Effector CD8-positive, alpha-beta T cell (primary cell): ENCODE measurements at regions not wholly inside any gene's neighbourhood (a gene's known extent, or its start where the extent isn't known, plus 50 kb on each side); places are given as distances from the start of the nearest gene placed in this dataset.
"Not testable (repeated sequence)": the region's sequence is repeated elsewhere in the genome, so short reads cannot be mapped to it uniquely, and the experiment has no call there.

Source experiments
- DNase-seq: peaks from one replicate; lab custom pipeline; 2025; lab: John Stamatoyannopoulos, UW

GRCh38 chr16:17747081-17747756, 276.5 kb upstream of the XYLT1 start:
- DNase-seq: no peak

DNA sequence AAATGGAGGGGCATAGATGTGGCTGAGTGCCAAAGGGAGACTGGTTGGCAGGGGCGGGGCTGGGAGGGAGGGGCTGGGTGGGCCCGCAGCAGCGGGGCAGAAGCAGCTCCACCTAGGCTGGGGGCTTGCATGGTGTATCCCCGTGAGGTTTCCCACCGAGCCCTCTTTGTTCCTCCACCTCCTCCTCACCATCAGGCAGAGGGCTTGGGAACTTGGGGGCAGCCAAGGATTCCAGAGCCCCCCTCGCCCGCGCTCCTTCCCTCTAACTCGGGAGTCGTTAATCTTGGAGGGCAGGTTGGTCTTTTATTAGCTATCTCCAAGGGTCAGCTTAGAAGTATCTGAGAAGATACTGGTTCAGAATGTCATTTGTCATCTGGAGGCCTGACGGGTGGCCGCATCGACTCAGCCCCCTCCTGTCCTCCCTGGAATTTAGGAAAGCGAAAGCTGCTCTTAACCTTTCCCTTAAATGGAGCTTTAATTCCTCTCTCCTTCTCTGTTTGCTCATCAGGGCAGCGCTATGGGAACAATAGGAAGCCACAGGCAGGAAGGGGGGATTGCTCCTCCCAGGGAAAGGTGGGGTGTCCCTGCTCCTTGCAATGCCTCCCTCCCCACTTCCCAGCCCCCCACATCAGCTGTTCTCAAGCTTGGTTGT, 274.3 kb upstream of the XYLT1 start:
- DNase-seq: no peak

DNA sequence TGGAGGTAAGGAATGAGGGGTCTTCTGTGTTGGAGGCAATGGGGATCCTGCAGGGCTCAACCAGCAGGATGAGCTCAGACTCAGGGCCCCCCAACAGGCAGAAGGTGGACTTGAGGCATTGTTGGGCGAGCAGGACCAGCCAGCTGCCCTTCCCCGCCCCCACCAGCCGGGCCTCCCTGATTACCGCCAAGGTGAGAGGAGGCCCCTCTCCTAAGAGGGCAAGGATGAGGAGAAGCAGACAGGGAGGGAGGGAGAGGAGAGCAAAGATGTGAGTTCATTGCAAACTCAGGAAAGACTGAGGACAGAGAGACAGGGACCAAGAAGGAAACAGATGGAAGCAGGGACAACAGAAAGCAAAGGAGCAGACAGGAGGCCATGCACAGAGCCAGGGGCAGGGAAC, 272.8 kb upstream of the XYLT1 start:
- DNase-seq: no peak

DNA sequence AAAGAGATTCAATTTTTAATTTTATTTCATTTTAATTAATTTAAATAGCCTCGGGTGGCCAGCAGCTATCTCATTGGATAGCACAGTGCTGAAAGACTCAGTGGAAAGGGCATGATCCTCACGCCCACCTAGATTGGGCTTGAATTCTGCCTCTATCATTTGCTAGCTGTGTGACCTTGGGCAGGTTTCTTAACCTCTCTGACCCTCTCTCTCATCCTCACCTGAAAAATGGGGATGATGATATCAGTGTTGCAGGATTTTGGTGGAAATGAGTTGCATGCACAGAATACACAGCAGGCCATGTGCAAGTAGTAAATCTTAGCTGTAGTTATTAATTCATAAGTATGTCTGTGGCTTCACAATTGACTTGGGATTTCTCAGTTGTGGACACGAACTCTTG, 272.4 kb upstream of the XYLT1 start:
- DNase-seq: no peak

DNA sequence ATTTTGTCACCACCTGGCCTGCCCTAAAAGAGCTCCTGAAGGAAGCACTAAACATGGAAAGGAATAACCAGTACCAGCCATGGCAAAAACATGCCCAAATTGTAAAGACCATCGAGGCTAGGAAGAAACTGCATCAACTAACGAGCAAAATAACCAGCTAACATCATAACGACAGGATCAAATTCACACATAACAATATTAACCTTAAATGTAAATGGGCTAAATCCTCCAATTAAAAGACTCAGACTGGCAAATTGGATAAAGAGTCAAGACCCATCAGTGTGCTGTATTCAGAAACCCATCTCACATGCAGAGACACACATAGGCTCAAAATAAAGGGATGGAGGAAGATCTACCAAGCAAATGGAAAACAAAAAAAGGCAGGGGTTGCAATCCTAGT, 264.3 kb upstream of the XYLT1 start:
- DNase-seq: not testable (repeated sequence)

- no peak for DNase-seq
Measured at GRCh38 chr16:17729820-17730219, 259.1 kb upstream of the XYLT1 start.

GRCh38 chr16:17728196-17728595, 257.4 kb upstream of the XYLT1 start:
- DNase-seq: no peak

- DNase-seq: no peak
Measured at GRCh38 chr16:17724242-17724898, 253.6 kb upstream of the XYLT1 start.

DNA sequence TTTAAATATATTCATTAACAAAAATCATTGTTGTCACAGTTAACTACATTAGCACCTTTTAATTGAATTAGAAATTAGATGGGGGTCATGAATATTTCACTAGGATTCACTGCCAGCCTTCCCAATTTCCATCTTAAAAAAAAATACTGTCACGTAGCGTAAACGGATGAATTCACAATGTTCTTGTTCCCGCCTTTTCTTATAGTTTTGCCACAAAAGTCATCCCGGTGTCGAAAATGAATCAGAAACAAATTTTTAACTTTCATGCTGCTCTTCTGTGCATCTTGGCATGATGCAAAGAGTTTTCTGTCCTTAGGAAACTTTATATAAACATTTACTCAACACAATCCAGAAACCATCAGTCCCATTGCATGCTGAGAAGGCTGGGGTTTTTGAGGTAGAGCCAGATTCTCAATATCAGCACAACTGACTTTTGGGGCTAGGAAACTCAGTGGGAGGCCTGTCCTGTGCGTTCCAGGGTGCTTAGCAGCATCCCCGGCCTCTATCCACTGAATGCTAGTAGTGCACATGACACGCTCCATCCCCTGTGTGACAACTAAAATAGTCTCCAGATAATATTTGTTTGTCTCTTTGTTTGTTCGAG, 252.9 kb upstream of the XYLT1 start:
- no peak for DNase-seq

GRCh38 chr16:17718495-17718894, 247.7 kb upstream of the XYLT1 start:
- DNase-seq: no peak

GRCh38 chr16:17705847-17706246, 235.1 kb upstream of the XYLT1 start:
- DNase-seq: no peak

DNA sequence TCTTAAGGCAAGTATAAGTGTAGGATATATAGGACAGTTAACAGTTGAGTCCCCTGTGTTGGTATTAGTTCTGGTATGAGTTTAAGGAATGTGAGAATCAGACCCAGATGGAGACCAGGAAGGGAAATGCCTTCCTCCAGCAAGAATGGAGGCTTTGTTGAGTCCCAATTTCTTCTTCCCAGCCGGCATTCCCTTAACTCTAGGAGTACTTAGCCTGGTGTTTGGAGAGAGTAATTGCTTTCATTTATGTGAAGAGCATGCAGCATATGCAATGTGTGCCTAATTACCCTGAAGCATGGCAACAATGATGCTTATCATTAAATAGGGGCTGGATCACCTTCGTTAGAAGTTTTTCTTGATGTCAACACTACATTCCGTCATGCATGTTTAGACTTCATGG, 225.9 kb upstream of the XYLT1 start:
- DNase-seq: no peak

- DNase-seq: no peak
Measured at GRCh38 chr16:17692484-17692883, 221.7 kb upstream of the XYLT1 start.

- DNase-seq: no peak
Measured at GRCh38 chr16:17691899-17692176, 221.1 kb upstream of the XYLT1 start.

- DNase-seq: no peak
Measured at GRCh38 chr16:17691106-17691898, 220.5 kb upstream of the XYLT1 start.

DNA sequence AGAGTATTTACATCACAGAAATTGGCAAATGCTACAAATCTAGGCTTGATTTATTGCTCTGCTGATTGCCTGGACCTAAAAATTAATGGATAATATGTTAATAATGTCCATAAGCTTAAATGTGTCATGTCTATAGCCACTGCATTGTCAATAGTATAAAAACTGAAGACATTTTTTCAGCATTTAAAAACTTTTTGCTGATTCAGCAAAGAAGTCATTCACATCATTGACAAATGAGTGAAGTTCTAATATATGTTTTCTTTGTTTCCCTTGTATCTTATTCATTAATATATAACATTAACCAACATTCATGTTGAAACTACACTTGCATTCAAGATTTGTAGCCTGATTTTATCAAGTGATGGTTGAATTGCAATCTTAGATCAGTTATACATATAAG, 214.7 kb upstream of the XYLT1 start:
- no peak for DNase-seq

- no peak for DNase-seq
Measured at GRCh38 chr16:17683281-17683680, 212.5 kb upstream of the XYLT1 start.

- no peak for DNase-seq
Measured at GRCh38 chr16:17676171-17676570, 205.4 kb upstream of the XYLT1 start.

GRCh38 chr16:17668386-17668785, 197.6 kb upstream of the XYLT1 start:
- DNase-seq: no peak

- DNase-seq: no peak
Measured at GRCh38 chr16:17666293-17666692, 195.5 kb upstream of the XYLT1 start.

DNA sequence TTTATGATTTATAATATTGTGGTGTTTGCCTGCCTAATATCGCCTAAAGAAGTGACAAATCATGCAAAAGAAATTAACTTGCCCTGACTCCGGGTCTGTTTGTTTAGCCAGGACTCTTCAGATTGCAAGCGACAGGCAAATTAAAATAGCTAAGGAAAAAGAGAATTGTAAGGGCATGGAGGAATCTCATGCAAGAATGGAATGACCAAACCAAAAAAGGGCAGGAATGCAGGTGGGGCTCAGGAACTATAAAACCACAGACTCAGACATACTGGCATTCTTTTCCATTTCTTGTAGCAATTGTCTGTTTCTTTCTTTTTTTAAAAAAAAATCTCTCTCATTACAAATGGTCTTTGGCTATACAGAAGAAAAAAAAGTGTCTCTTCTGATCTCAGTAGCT, 188.1 kb upstream of the XYLT1 start:
- DNase-seq: no peak

DNA sequence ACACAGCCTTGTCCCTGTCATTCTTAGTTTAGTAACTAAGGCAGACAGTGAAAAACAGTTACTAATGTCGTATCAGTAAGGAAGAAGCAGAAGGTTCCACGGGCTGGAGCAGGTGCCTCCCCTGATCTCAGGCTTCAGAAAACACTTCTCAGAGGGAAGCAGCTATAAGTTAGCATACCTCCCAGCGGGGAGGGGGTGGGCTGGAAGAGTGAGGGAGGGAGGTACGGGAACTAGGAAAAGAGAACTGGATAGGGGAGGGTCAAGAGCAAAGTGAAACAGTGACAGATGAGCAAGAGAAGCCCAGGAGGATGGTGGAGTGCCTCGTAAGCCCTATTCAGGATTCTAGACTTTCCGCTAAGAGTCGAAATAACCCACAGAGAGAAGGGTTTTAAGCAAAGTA, 186.3 kb upstream of the XYLT1 start:
- no peak for DNase-seq
